Stimulated activated memory B cell treated with anti-CD40 and anti-IgM and Interleukin-4, amounts not matched to agents 10 μg/mL and 1 μg/mL and 100 μg/mL, for 72 hours (primary cell): ENCODE measurements at regions not wholly inside any gene's neighbourhood (a gene's known extent, or its start where the extent isn't known, plus 50 kb on each side); places are given as distances from the start of the nearest gene placed in this dataset.
A peak's percentile ranks its signal among the peaks of the same experiment; 100 is the strongest.
"Not testable (repeated sequence)": the region's sequence is repeated elsewhere in the genome, so short reads cannot be mapped to it uniquely, and the experiment has no call there.

Experiments used
- ATAC-seq: fragments of 150-1000 bp; cut with Tn5 transposase; 2 replicates; pipeline ENCODE4 v1.10.0; 2021
- H3K27ac Mint-ChIP-seq: one replicate; pipeline ENCODE4 v1.8.0; 2022; ENCODE audit warnings: mild to moderate bottlenecking, mixed read lengths
- H3K27me3 Mint-ChIP-seq: one replicate; pipeline ENCODE4 v1.8.0; 2022; ENCODE audit warnings: mixed read lengths
- H3K36me3 Mint-ChIP-seq: one replicate; pipeline ENCODE4 v1.8.0; 2022; ENCODE audit warnings: mixed read lengths
- H3K4me1 Mint-ChIP-seq: one replicate; pipeline ENCODE4 v1.8.0; 2022; ENCODE audit warnings: mixed read lengths
- H3K4me3 Mint-ChIP-seq: one replicate; pipeline ENCODE4 v1.8.0; 2022; ENCODE audit warnings: mild to moderate bottlenecking, moderate library complexity, mixed read lengths
- H3K9me3 Mint-ChIP-seq: one replicate; pipeline ENCODE4 v1.8.0; 2022; ENCODE audit warnings: mixed read lengths

GRCh38 chr9:42656789-42657188, 473.3 kb downstream of the SPATA31A6 start:
- not testable (repeated sequence) for H3K27me3 Mint-ChIP-seq, H3K36me3 Mint-ChIP-seq, H3K4me1 Mint-ChIP-seq, H3K9me3 Mint-ChIP-seq, H3K27ac Mint-ChIP-seq, ATAC-seq, H3K4me3 Mint-ChIP-seq

GRCh38 chr9:42657496-42657895, 474.0 kb downstream of the SPATA31A6 start:
- H3K27me3 Mint-ChIP-seq, ATAC-seq, H3K36me3 Mint-ChIP-seq, H3K9me3 Mint-ChIP-seq, H3K4me3 Mint-ChIP-seq, H3K4me1 Mint-ChIP-seq, H3K27ac Mint-ChIP-seq: not testable (repeated sequence)

GRCh38 chr9:42697146-42697545, 513.7 kb downstream of the SPATA31A6 start:
- H3K27me3 Mint-ChIP-seq, H3K36me3 Mint-ChIP-seq, H3K4me1 Mint-ChIP-seq, ATAC-seq, H3K9me3 Mint-ChIP-seq, H3K27ac Mint-ChIP-seq, H3K4me3 Mint-ChIP-seq: not testable (repeated sequence)

- not testable (repeated sequence) for ATAC-seq, H3K36me3 Mint-ChIP-seq, H3K27me3 Mint-ChIP-seq
Measured at GRCh38 chr9:42702890-42703289, 519.4 kb downstream of the SPATA31A6 start.

GRCh38 chr9:42724841-42725835, 541.7 kb downstream of the SPATA31A6 start:
- H3K36me3 Mint-ChIP-seq, ATAC-seq, H3K27me3 Mint-ChIP-seq, H3K9me3 Mint-ChIP-seq, H3K4me1 Mint-ChIP-seq: not testable (repeated sequence)
- Mint-ChIP-seq H3K4me3 (peak overlapping the region; percentile 92), H3K27ac (peak overlapping the region; percentile 93)

More at GRCh38 chr9:42702890-42703289, 519.4 kb downstream of the SPATA31A6 start:
- H3K4me1 Mint-ChIP-seq, H3K4me3 Mint-ChIP-seq, H3K27ac Mint-ChIP-seq, H3K9me3 Mint-ChIP-seq: not testable (repeated sequence)

GRCh38 chr9:42743030-42743814, 559.8 kb downstream of the SPATA31A6 start:
- H3K27me3 Mint-ChIP-seq, H3K27ac Mint-ChIP-seq, H3K4me3 Mint-ChIP-seq, H3K36me3 Mint-ChIP-seq, H3K9me3 Mint-ChIP-seq, H3K4me1 Mint-ChIP-seq, ATAC-seq: not testable (repeated sequence)

- ATAC-seq, H3K27ac Mint-ChIP-seq, H3K4me1 Mint-ChIP-seq, H3K36me3 Mint-ChIP-seq, H3K4me3 Mint-ChIP-seq, H3K27me3 Mint-ChIP-seq, H3K9me3 Mint-ChIP-seq: not testable (repeated sequence)
Measured at GRCh38 chr9:42757251-42757650, 573.8 kb downstream of the SPATA31A6 start.

GRCh38 chr9:42759320-42759719, 575.9 kb downstream of the SPATA31A6 start:
- H3K27ac Mint-ChIP-seq, H3K4me1 Mint-ChIP-seq, H3K4me3 Mint-ChIP-seq, ATAC-seq, H3K9me3 Mint-ChIP-seq, H3K27me3 Mint-ChIP-seq, H3K36me3 Mint-ChIP-seq: not testable (repeated sequence)

GRCh38 chr9:42782201-42782600, 598.7 kb downstream of the SPATA31A6 start:
- not testable (repeated sequence) for H3K4me1 Mint-ChIP-seq, H3K27me3 Mint-ChIP-seq, H3K36me3 Mint-ChIP-seq, H3K9me3 Mint-ChIP-seq, H3K27ac Mint-ChIP-seq, H3K4me3 Mint-ChIP-seq
- peak; percentile 53 for ATAC-seq

- not testable (repeated sequence) for H3K27me3 Mint-ChIP-seq, ATAC-seq, H3K27ac Mint-ChIP-seq, H3K4me1 Mint-ChIP-seq, H3K36me3 Mint-ChIP-seq, H3K4me3 Mint-ChIP-seq, H3K9me3 Mint-ChIP-seq
Measured at GRCh38 chr9:42792725-42793124, 609.3 kb downstream of the SPATA31A6 start.

GRCh38 chr9:42798571-42798970, 615.1 kb downstream of the SPATA31A6 start:
- H3K9me3 Mint-ChIP-seq, ATAC-seq, H3K4me3 Mint-ChIP-seq, H3K27ac Mint-ChIP-seq, H3K4me1 Mint-ChIP-seq, H3K36me3 Mint-ChIP-seq: not testable (repeated sequence)
- peaks cover 12% of the 10 kb centered on the region for H3K27me3 Mint-ChIP-seq

- ATAC-seq, H3K27ac Mint-ChIP-seq, H3K36me3 Mint-ChIP-seq, H3K9me3 Mint-ChIP-seq, H3K4me1 Mint-ChIP-seq, H3K4me3 Mint-ChIP-seq: not testable (repeated sequence)
- H3K27me3 Mint-ChIP-seq, result peaks cover 24% of the 10 kb centered on the region
Measured at GRCh38 chr9:42802716-42803115, 619.3 kb downstream of the SPATA31A6 start.

GRCh38 chr9:42806674-42807073, 623.2 kb downstream of the SPATA31A6 start:
- H3K27me3 Mint-ChIP-seq, result peaks cover 15% of the 10 kb centered on the region
- not testable (repeated sequence) for H3K27ac Mint-ChIP-seq, H3K4me3 Mint-ChIP-seq, H3K9me3 Mint-ChIP-seq, H3K36me3 Mint-ChIP-seq, H3K4me1 Mint-ChIP-seq
- peak; percentile 34 for ATAC-seq

- H3K36me3 Mint-ChIP-seq, H3K9me3 Mint-ChIP-seq, H3K27ac Mint-ChIP-seq, ATAC-seq, H3K4me3 Mint-ChIP-seq, H3K27me3 Mint-ChIP-seq, H3K4me1 Mint-ChIP-seq: not testable (repeated sequence)
Measured at GRCh38 chr9:42821468-42821867, 638.0 kb downstream of the SPATA31A6 start.

GRCh38 chr9:42848156-42848555, 664.7 kb downstream of the SPATA31A6 start:
- not testable (repeated sequence) for H3K4me3 Mint-ChIP-seq, ATAC-seq, H3K4me1 Mint-ChIP-seq, H3K36me3 Mint-ChIP-seq, H3K27ac Mint-ChIP-seq, H3K9me3 Mint-ChIP-seq
- H3K27me3 Mint-ChIP-seq, result peaks cover 11% of the 10 kb centered on the region
